T-helper 2 cell (primary cell): ENCODE measurements at regions not wholly inside any gene's neighbourhood (a gene's known extent, or its start where the extent isn't known, plus 50 kb on each side); places are given as distances from the start of the nearest gene placed in this dataset.

ENCODE experiments used
- DNase-seq, 5 experiments: peaks; one replicate each; pipeline versions ENCODE4 v3.0.0 to v3.0.0-alpha.2; 2012 to 2022

DNA sequence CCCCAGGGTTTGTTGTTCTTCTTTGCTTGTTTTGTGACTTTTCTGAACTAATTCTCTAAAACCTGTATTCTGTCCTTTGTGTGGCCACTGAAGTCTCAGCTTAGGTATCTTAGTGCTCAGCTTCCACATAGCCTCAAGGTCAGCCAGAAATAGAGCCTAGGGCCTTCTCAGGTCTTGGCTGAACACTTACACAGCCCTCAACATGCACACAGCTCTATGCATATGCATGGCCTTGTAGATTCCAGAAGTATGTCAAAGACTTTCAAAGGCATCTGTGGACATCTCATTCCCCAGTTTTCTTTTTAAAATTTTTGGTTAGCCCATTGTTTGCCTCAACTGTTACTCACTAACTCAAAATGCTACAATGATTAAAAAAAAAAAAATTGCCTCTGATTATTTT is 99.9 kb upstream of the GRIA1 start:
- no peak for DNase-seq

GRCh38 chr5:153399595-153399994 is 90.9 kb upstream of the GRIA1 start:
- no peak for DNase-seq

GRCh38 chr5:153400931-153401330 is 89.5 kb upstream of the GRIA1 start:
- no peak for DNase-seq

- no peak for DNase-seq
These were observed 87.9 kb upstream of the GRIA1 start for GRCh38 chr5:153402550-153402949.

- no peak for DNase-seq
These were observed 87.0 kb upstream of the GRIA1 start for GRCh38 chr5:153403470-153403869.

GRCh38 chr5:153404747-153405146 is 85.7 kb upstream of the GRIA1 start:
- DNase-seq = no peak

GRCh38 chr5:153421676-153422075 is 68.8 kb upstream of the GRIA1 start:
- no peak for DNase-seq

GRCh38 chr5:153425914-153426313 is 64.6 kb upstream of the GRIA1 start:
- DNase-seq = no peak

GRCh38 chr5:153429761-153430380 is 60.6 kb upstream of the GRIA1 start:
- DNase-seq = no peak

DNA sequence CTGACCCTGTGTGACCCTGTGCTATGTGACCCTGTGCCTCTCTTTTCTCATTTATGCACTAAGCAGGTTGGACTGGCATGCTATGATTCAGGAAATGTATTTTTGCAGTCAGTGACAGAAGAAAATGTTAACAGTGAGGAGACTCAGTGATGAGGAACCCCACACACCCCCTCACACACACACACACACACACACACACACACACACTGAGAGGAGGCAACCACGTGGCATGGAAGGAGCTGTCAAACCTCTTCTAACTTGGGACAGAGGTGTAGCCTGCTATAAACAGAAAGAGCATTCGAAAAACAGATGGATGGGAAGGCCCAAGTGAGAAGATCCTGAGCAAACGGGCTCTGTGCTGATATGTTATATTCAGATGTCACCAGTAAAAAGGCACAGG is 57.9 kb upstream of the GRIA1 start:
- DNase-seq = no peak

DNA sequence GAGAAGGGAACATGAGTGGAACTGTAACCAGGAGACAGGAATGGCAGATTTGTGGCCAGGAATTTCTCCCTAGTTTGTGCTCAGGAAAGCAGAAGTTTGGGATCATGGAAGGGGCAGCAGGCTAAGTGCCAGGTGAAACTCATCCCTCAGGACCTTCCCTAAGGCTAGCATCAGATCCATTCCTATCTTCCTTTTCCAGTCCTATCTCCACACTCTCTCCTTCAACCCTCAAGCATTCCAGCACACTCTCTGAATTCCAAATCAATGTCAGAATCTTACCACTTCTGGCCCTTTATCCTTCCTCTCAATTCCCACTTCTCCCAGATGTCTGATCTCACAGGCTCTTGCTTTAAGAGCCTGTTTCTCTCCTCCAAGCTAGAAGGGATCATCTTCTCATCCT is 53.2 kb upstream of the GRIA1 start:
- DNase-seq = no peak

DNA sequence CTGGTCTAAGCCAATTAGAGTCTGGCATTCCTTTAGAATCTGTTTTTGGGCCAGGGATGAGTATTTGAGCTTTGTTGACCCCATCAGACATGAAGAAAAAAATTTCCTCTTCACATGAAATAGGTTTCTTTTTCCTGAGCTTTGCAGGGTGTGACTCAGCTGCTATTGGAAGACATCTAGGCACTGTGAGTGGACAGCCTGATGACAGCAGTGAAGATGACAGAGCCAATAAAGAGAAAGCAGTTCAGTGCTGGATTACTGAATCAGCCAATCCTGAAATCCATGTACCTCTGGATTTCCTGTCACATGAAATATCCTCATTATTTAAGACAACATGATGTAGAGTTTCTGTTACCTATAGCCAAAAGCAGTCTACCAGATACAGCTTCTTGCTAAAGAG is 51.3 kb upstream of the GRIA1 start:
- no peak for DNase-seq
